OCI-M2 (cell line): ENCODE measurements at regions not wholly inside any gene's neighbourhood (a gene's known extent, or its start where the extent isn't known, plus 50 kb on each side); places are given as distances from the start of the nearest gene placed in this dataset.

ENCODE experiments used
- DNase-seq: peaks from one replicate; lab custom pipeline; 2025; ENCODE audit not compliant: unreplicated experiment; lab: John Stamatoyannopoulos, UW

DNA sequence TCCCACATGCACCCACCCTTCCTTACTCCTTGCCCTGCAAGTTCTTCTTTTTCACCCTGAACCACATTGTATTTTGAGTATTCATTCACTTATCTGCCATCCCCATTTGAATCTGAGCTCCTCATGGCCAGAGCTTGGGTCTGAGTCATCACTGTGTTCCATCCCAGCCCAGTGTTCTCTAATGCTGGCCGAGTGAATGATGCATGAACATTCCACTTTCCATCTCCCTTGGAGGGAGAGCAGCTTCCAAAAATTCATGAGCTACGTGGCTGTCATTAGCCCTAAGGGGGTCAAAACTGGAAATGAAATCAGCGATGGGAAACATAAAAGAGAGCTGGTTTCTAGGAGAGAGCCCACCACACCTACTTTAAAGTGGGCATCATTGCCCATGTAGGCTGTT lies 187.0 kb upstream of the USP24 start:
- DNase-seq = no peak

DNA sequence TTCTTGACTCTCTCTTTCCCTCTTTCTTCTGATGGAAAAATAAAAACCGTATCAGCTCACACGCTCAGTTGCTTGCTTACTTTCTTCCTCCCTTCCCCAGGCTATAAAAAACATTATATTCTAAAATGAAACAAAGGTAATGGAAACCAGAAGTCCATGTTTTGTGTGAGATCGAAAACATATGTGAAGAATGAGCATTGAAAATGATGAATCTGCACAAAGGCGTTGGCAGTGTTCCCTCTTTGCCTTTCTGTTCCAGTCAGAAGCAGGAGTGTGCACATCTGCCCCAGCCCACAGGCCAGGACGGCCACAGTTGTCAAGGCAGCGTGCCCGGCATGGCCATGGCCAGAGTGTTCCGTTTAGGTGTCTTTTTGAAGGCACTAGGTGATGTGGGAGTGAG lies 185.3 kb upstream of the USP24 start:
- DNase-seq = no peak

- DNase-seq = no peak
These were observed 184.2 kb upstream of the USP24 start for GRCh38 chr1:55399346-55399745.

GRCh38 chr1:55396381-55396891 lies 181.3 kb upstream of the USP24 start:
- DNase-seq = no peak

- no peak for DNase-seq
These were observed 173.8 kb upstream of the USP24 start for GRCh38 chr1:55388960-55389359.

- no peak for DNase-seq
These were observed 172.0 kb upstream of the USP24 start for GRCh38 chr1:55387145-55387544.

DNA sequence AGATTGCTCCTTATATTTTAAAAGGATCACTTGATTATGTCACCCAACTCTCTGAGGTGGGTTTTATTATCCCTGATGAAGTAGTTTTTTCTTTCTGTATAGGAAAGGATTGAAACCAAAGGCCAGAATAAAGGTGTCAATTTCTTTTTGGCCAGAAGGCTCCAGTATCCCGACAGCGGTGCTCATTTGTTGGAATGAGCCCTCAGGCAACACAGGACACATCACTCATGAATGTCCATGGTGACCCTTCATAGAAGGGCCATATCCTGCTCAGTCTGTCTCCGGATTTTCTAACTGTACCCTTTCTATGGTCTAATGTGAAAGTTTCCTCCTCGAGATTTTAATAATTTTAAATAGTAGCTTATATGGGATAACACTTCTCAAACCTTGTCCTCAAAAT lies 171.3 kb upstream of the USP24 start:
- DNase-seq = no peak

DNA sequence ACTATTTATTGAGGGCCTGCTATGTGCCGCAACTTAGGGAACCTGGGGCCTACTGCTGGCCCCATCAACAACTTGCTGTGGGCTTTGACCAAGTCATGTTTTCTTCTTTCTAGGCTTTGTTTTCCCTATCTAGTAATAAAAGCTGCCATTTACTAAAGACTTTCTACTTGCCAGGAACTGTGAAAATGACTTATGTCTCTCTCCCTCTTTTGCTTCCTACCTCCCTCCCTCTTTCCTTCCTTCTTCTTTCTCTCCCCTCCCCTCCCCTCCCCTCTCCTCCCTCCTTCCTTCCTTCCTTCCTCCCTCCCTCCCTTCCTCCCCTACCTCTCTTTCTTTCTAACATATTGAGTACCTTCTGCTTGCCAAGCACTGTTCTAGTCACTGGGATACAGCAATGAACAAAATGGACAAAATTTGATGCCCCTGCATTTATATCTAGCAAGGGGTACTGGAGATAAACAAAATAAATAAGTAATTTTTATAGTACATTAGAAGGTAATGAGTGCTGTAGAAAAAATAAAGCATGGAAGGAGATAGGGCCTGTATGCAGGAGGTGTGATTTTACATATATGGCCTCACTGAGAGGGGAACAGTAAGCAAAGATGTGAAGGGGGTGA lies 170.3 kb upstream of the USP24 start:
- no peak for DNase-seq

DNA sequence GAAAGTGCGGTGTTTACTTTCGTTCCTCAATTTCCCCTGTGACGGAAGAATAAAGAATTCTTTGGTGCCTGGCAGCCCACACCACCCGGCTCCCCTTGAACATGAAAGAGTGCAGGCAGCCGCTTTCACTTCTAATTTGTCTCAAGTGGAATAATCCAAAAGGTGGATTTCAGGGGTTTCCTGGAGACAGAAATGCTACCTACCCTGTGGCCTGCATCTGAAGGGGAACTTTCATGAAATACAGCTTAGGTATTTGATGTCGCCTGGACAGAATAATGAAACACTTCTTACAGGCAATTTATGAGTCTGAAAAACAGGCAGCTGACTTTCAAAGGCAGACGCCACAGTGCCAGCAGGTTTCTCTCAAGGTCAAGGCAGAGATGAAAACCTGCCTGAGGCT lies 169.5 kb upstream of the USP24 start:
- DNase-seq = no peak

DNA sequence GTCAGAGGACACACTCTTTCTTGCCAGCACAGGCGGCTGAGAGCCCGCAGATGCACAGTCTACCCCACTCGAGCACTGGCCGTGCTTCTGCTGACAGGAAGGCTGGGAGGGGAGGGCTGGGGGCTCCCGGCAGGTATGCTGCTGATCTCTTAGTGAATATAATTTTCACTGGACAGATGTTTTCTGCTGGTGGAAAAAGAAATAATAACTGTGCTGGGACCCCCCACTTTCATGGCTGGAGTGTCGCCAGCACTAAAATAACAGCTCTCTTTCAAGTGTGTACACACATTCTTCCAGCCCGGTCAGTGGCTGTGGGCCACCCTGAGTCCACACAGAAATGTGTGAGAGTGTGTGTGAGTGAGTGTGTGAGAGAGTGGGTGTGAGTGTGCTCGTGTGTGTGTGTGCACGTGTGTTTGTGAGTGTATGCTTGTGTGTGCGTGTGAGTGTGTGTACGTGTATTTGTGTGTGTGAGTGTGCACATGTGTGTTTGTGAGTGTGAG lies 167.7 kb upstream of the USP24 start:
- no peak for DNase-seq

- DNase-seq = no peak
These were observed 166.8 kb upstream of the USP24 start for GRCh38 chr1:55381983-55382382.

DNA sequence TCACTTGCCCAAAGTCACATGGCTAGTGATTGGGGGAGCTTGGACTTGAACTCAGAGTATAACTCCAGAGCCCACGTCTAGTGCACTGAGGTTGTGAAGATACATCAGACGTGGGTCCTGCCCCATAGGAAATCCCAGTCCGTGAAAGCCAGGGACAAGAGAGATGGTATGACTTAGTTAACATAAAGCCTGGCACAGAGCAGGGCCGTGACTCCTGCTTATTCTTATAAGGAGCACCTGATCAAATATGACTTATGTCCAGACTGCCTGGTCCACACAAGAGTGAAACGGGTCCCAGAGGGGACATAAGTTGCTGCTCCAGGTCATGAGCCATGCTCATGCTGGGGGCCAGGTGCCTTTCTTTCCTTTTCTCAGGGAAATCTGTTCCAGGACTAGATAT lies 166.3 kb upstream of the USP24 start:
- no peak for DNase-seq

GRCh38 chr1:55380355-55380970 lies 165.3 kb upstream of the USP24 start:
- no peak for DNase-seq

DNA sequence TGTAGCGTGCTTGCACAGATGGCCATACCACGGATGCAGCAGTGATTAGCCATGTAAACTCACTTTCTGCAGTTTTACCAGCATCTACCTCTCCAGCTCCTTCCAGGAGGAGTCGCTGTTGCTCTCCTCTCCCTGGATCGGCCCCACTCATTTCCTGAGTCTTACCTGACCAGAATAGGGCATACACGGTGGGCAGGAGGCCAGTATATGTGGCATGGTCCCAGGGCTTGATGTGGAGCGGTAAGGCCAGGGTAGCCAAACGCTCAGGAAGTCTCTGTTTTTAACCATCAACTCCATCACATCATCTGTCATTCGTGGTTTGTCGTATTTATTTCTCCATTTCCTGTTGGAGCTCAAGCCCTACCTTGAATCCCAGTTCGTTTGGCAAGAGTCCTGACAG lies 163.4 kb upstream of the USP24 start:
- DNase-seq = no peak

- DNase-seq = no peak
These were observed 161.7 kb upstream of the USP24 start for GRCh38 chr1:55376897-55377296.

DNA sequence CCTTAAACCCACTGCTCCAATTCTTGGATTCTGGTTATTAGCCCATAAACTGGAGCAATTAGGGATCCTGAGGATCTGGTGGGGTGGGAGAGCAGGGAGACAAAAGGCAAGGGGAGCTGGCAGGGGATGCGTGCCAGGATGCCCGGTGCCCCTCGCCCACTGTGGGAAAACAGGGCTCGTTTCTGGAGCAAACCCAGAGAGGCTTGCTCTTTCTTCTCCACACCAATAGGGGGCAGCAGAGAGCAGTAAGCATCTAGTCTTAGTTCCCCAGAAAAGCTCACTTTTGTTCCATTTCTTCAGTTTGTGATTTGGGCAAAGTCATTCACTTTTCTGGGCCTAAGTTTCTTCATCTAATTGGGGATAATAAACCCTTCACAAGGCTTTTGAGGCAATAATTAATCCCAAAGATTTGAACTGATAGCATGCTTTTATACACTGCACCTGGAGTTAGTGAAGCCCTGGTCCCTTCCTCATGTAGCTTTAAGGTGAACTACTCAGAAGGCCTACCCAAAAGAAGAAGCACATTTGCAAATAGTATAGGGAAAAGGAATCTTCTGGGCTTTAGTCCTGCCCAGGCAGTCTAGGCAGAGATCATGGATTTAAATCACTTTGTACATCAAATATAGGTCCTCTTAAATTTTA lies 160.6 kb upstream of the USP24 start:
- no peak for DNase-seq

DNA sequence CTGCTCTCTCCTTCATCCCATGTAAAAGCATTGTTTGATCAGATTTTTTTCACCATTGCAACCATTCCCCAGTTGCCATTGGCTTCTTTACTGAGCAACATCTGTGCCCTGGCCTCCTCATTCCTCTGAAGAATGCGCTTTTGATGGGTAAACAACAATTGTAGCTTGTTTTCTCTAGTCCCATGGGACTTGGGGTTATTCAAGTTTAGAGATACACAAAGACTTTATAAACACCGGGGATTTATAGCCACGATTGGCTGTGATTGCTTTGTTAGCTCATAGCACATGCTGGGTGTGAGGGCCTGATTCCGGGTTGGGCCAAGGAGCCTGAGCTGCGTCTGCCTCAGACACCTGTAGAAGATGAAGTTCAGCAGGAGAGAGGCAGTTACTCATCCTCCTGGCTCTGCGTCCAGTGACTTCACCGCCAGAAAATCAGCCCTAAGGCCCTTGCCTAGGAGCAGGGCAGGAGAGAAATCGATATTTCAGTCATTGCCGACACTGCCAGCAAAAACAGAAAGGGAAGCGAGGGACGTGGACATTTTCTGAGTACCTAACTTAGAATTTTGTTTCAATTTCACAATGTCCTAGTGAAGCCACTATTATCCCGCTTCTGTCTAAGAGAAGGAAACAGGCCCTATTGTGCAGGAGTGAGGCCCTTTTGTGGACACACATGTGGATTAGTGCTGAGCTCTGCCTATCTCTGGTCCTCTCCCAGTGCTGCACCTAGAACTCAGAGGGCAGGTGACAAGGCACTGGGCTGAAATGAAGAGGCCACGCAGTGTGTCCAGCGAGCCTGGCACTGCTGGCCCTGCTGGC lies 159.8 kb upstream of the USP24 start:
- DNase-seq = no peak

DNA sequence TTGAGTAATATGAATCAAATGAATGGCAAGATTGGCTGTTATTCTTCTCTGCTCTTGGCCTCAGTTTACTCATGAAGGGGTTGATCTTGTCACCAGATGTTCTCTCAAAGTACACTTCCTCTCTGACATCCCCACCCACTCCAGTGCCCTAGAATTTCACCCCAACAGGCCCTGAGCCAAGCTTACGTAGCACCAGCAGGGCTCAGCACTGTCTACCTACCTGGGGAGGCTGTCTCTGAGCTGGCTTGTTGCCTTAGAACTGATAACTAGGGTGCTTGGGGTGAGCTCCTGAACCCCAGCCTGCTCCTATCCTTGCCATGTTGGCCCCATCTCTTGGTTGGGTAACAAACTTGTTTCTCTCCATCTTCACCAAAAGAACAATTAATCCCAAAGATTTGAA lies 159.1 kb upstream of the USP24 start:
- DNase-seq = no peak

DNA sequence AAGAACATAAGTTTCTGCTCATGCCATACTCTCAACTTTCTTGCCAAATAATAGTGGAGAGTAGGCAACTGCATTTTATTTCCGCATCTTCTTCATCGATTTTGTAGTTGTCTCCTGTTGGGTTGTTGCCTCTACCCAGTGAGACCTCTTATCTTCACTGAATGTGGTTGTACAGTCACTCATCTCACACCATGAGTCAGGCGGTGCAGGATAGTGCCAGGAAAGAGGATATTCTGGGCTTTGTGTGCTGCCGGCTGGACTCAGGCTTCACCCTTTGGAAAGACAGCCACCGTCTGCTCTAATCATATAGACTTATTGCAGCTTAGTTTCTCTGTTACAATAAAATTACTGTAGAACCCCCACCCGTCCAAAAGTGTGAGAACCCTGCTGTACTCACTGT lies 154.3 kb upstream of the USP24 start:
- DNase-seq = no peak

GRCh38 chr1:55368698-55369097 lies 153.5 kb upstream of the USP24 start:
- no peak for DNase-seq

DNA sequence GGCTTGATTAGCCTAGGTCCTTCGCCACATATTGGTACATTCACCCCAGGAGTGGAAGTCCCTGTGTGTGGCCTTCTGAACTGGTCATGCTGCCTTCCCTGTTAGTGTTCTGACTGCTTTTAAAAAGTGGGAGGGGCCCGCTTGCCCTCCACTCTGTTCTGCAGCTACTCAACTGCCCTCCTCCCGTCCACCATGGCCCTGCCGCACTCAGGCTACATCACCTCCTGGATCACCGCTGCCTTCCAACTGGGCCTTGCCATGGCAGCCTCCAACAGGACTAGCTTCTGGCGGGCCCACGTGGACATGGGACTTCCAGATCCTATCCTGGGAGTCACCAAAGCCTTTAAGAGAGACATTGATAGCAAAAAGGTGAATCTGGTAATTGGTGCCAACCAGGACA lies 152.1 kb upstream of the USP24 start:
- no peak for DNase-seq

DNA sequence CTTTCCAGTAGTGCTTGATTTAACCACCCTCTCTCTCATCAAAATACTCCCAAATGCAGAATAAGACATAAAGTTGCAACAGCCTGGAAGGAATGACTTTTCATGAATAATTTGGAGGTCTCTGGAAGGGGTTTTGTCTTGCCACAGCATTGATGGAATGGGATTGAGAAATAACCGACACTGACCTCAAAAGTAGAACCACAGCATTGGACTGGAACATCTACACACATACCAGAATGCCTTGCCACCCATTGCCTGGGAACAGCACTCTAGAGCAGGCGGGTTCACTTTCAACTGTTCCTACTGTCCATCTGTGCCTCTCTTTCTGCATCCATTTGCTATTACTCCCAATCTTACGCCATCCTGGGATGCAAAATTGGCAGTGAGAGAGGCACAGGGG lies 149.1 kb upstream of the USP24 start:
- no peak for DNase-seq
